Vagina (tissue), 2 donors: ENCODE measurements at regions not wholly inside any gene's neighbourhood (a gene's known extent, or its start where the extent isn't known, plus 50 kb on each side); places are given as distances from the start of the nearest gene placed in this dataset.

ENCODE experiments used
- DNase-seq, 2 donors: peaks; one replicate each; pipeline ENCODE4 v3.0.0-alpha.2; 2017; ENCODE audit errors: extremely low spot score in 2 of 2
- H3K27ac ChIP-seq: fragments of 200-600 bp; sonication (generic); one replicate; pipeline ENCODE4 v1.5.1; 2019
- H3K27me3 ChIP-seq: fragments of 200-600 bp; sonication (generic); one replicate; pipeline ENCODE4 v1.5.1; 2019
- H3K36me3 ChIP-seq, 2 donors: fragments of 200-600 bp; sonication (generic); one replicate each; pipeline ENCODE4 v1.5.1; 2017 to 2019
- H3K4me1 ChIP-seq: fragments of 200-600 bp; sonication (generic); one replicate; pipeline ENCODE4 v1.5.1; 2019
- H3K4me3 ChIP-seq, 2 donors: fragments of 200-600 bp; sonication (generic); 1 replicate in 1 of 2; 2 replicates in 1 of 2; pipeline ENCODE4 v1.5.1; 2016 to 2019
- H3K9me3 ChIP-seq: fragments of 200-600 bp; sonication (generic); one replicate; pipeline ENCODE4 v1.5.1; 2019
- POLR2A ChIP-seq, 2 donors: fragments of 450-650 bp; IDR thresholded peaks; one replicate each; pipeline ENCODE4 v1.6.1; 2017; ENCODE audit warnings: antibody characterized with exemption in 2 of 2, mild to moderate bottlenecking in 2 of 2, moderate library complexity in 2 of 2
- POLR2AphosphoS5 ChIP-seq, 2 donors: sonication (generic); formaldehyde crosslinking; IDR thresholded peaks; one replicate each; pipeline ENCODE4 v1.9.0; 2017; ENCODE audit warnings: antibody characterized with exemption in 2 of 2, mild to moderate bottlenecking in 2 of 2, low read depth in 1 of 2; ENCODE audit not compliant: insufficient read depth in 1 of 2
- intact Hi-C: fragments of 100-400 bp; cut with DNase I; formaldehyde crosslinking; loops from one replicate; pipeline ENCODE4 v1.15.1; 2023
- TF ChIP-seq, protein P1 (sequence below), 3 experiments: fragments of 450-650 bp in 2 of 3; fragments of 200-600 bp in 1 of 3; sonication (generic) in 1 of 3; IDR thresholded peaks; one replicate each; pipeline ENCODE4 v1.5.1; 2017 to 2019; ENCODE audit warnings: antibody characterized with exemption in 3 of 3, mild to moderate bottlenecking in 2 of 3, moderate library complexity in 2 of 3

DNA sequence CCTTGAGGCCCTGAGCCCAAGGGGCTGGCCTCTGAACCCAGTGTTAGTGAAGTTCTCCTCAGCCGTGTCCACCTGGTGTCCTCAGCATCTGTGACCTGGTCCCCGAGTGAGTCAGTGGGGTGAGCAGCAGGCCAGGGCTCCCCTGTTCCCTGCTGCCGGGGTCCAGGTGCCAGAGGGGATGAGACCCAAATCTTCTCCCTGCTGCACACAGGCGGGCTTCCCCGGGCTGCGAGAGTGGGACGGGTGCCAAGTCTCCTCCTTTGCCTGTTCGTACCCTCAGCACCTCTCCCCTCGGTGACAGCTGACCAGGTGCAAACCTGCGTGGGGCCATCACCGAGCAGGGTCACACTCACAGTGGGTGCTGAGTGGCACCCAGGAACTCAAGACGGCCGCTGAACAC, 514.5 kb downstream of the TBC1D22A start:
- H3K36me3 ChIP-seq = no peaks in the 10 kb centered on the region
- H3K9me3 ChIP-seq = no peaks in the 10 kb centered on the region
- TF ChIP-seq POLR2A (IDR thresholded peaks at IDR 0.05) = no peak
- TF ChIP-seq, protein P1, sequence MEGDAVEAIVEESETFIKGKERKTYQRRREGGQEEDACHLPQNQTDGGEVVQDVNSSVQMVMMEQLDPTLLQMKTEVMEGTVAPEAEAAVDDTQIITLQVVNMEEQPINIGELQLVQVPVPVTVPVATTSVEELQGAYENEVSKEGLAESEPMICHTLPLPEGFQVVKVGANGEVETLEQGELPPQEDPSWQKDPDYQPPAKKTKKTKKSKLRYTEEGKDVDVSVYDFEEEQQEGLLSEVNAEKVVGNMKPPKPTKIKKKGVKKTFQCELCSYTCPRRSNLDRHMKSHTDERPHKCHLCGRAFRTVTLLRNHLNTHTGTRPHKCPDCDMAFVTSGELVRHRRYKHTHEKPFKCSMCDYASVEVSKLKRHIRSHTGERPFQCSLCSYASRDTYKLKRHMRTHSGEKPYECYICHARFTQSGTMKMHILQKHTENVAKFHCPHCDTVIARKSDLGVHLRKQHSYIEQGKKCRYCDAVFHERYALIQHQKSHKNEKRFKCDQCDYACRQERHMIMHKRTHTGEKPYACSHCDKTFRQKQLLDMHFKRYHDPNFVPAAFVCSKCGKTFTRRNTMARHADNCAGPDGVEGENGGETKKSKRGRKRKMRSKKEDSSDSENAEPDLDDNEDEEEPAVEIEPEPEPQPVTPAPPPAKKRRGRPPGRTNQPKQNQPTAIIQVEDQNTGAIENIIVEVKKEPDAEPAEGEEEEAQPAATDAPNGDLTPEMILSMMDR (IDR thresholded peaks at IDR 0.05) = no peak
- TF ChIP-seq POLR2AphosphoS5 (IDR thresholded peaks at IDR 0.05; ENCODE audit: insufficient read depth in 1 of 2, low read depth in 1 of 2) = no peak
- H3K27me3 ChIP-seq = no peaks in the 10 kb centered on the region
- DNase-seq = no peak
- no peak overlapping the region for H3K4me3 ChIP-seq
- no peaks in the 10 kb centered on the region for H3K4me1 ChIP-seq
- H3K27ac ChIP-seq = no peak overlapping the region
- intact Hi-C loops = no loop called here

DNA sequence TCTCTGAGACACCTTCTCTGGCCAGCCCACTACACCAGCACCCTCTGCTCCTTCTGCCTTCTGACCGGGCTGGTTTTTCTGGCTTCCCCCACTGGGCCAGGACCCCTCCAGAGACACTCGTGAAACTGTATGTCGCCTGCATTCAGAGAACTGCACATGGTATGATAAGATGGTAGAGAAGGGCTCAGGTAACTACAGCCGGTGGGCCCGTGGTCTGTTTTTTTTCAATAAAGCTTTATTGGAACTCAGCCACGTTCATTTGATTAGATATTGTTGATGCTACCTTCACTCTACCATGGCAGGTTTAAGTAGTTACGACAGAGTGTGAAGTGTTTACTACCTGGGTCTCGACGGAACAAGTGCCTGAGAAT, 514.0 kb downstream of the TBC1D22A start:
- Histone ChIP-seq H3K4me1 (no peaks in the 10 kb centered on the region), H3K27ac (no peak overlapping the region), H3K27me3 (no peaks in the 10 kb centered on the region), H3K9me3 (no peaks in the 10 kb centered on the region), H3K4me3 (no peak overlapping the region), H3K36me3 (no peaks in the 10 kb centered on the region)
- TF ChIP-seq POLR2A (IDR thresholded peaks at IDR 0.05) (no peak), POLR2AphosphoS5 (IDR thresholded peaks at IDR 0.05; ENCODE audit: insufficient read depth in 1 of 2, low read depth in 1 of 2) (no peak)
- TF ChIP-seq, protein P1 (IDR thresholded peaks at IDR 0.05) = no peak
- no peak for DNase-seq
- intact Hi-C loops = no loop called here

GRCh38 chr22:47275605-47276449, 513.4 kb downstream of the TBC1D22A start:
- intact Hi-C loops = no loop called here
- Histone ChIP-seq H3K36me3 (no peaks in the 10 kb centered on the region), H3K27me3 (no peaks in the 10 kb centered on the region), H3K4me1 (no peaks in the 10 kb centered on the region), H3K9me3 (no peaks in the 10 kb centered on the region), H3K4me3 (no peak overlapping the region), H3K27ac (no peak overlapping the region)
- TF ChIP-seq POLR2AphosphoS5 (IDR thresholded peaks at IDR 0.05; ENCODE audit: insufficient read depth in 1 of 2, low read depth in 1 of 2) (no peak), POLR2A (IDR thresholded peaks at IDR 0.05) (no peak)
- TF ChIP-seq, protein P1 (IDR thresholded peaks at IDR 0.05) = no peak
- DNase-seq = no peak

DNA sequence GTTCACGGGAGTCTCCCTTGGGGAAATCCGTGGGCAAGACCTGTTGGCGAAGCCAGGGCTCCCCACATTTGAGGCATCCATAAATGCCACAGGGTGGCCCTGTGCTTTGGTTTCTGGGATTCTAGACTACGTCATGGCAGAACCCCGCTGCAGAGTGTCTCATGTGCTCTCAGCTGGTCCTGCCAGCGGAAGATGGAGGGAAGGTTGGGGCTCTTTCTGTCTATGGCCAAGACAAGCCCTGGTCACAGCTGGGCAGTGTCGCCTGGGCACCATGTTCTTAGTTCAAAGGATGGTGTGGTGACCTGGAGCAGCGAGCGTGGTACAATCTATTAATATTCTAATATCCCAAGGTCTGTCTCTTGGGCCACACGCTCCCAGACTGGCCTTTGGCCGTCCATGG, 511.7 kb downstream of the TBC1D22A start:
- intact Hi-C loops = no loop called here
- TF ChIP-seq POLR2AphosphoS5 (IDR thresholded peaks at IDR 0.05; ENCODE audit: insufficient read depth in 1 of 2, low read depth in 1 of 2) (no peak), POLR2A (IDR thresholded peaks at IDR 0.05) (no peak)
- TF ChIP-seq, protein P1 (IDR thresholded peaks at IDR 0.05) = no peak
- Histone ChIP-seq H3K4me3 (no peak overlapping the region), H3K36me3 (no peaks in the 10 kb centered on the region), H3K27ac (no peak overlapping the region), H3K9me3 (no peaks in the 10 kb centered on the region), H3K27me3 (no peaks in the 10 kb centered on the region), H3K4me1 (no peaks in the 10 kb centered on the region)
- no peak for DNase-seq

DNA sequence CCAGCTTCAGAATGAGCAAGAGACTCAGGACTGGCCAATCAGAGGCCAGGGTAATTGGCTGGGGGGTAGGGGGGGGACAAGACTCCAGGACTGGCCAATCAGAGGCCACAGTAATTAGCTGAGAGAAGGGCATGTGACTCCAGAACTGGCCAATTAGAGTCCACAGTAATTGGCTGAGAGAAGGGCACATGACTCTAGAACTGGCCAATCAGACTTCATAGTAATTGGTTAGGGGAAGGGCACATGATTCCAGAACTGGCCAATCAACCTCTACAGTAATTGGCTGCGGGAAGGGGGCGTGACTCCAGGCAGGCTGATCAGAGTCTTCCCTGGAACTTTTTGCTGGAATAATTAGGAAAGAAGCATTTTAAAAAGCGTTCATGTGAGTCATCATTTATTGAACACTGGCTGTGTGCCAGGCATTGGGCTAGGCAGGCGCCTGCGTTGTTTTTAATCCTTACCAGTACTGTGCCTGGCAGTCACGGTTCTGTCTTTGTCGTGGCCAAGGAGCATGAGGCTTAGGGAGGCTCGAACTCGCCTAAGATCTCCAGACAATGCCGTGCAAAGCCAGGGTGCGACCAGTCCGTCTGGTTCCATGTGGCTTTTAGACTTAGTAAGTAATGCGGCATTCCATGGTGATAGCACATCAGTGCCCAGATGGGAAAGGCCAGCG, 508.1 kb downstream of the TBC1D22A start:
- Histone ChIP-seq H3K36me3 (no peaks in the 10 kb centered on the region), H3K4me1 (no peaks in the 10 kb centered on the region), H3K27me3 (no peaks in the 10 kb centered on the region), H3K27ac (no peak overlapping the region), H3K9me3 (no peaks in the 10 kb centered on the region), H3K4me3 (no peak overlapping the region)
- TF ChIP-seq POLR2AphosphoS5 (IDR thresholded peaks at IDR 0.05; ENCODE audit: insufficient read depth in 1 of 2, low read depth in 1 of 2) (no peak), POLR2A (IDR thresholded peaks at IDR 0.05) (no peak)
- TF ChIP-seq, protein P1 (IDR thresholded peaks at IDR 0.05) = no peak
- intact Hi-C loops = no loop called here
- no peak for DNase-seq
